H1 (cell line): ENCODE measurements at regions not wholly inside any gene's neighbourhood (a gene's known extent, or its start where the extent isn't known, plus 50 kb on each side); places are given as distances from the start of the nearest gene placed in this dataset.

ENCODE experiments used
- CTCF ChIA-PET: fragments of 300-600 bp; sonication (Branson Sonifier 250); formaldehyde crosslinking; loops from one replicate; lab custom pipeline; 2021; ENCODE audit not compliant: partially characterized antibody; lab: Charles Lee
- POLR2A ChIA-PET: fragments of 300-600 bp; sonication (Branson Sonifier 250); formaldehyde crosslinking; loops from one replicate; lab custom pipeline; 2021; ENCODE audit warnings: inconsistent platforms; ENCODE audit not compliant: partially characterized antibody; lab: Charles Lee
- DNase-seq, 2 experiments: peaks; one replicate each; pipeline versions ENCODE4 v3.0.0 to v3.0.0-alpha.2; 2010 to 2022; ENCODE audit warnings: low spot score in 2 of 2, low read depth in 1 of 2, mixed read lengths in 1 of 2
- FAIRE-seq: peaks from 2 replicates; lab custom pipeline; 2011; peaks lifted over from hg19 to GRCh38; lab: Jason Lieb, UNC
- H2AFZ ChIP-seq: 2 replicates; pipeline ENCODE4 v1.8.1; 2012; ENCODE audit warnings: low read length, inconsistent platforms
- H2AK5ac ChIP-seq: 2 replicates; pipeline ENCODE4 v1.6.1; 2013; ENCODE audit warnings: low read depth, low read length
- H2BK120ac ChIP-seq: replicated peaks from 2 replicates; pipeline ENCODE3; 2013; ENCODE audit warnings: low read depth, low read length, inconsistent platforms
- H2BK12ac ChIP-seq: 2 replicates; pipeline ENCODE4 v1.6.1; 2013; ENCODE audit warnings: low read depth, low read length
- H2BK15ac ChIP-seq: 2 replicates; pipeline ENCODE4 v1.6.1; 2013; ENCODE audit warnings: low read length
- H2BK20ac ChIP-seq: 2 replicates; pipeline ENCODE4 v1.6.1; 2013; ENCODE audit warnings: low read length
- H2BK5ac ChIP-seq: 2 replicates; pipeline ENCODE4 v1.6.1; 2013; ENCODE audit warnings: low read depth, low read length
- H3K14ac ChIP-seq: 2 replicates; pipeline ENCODE4 v1.6.1; 2013; ENCODE audit warnings: inconsistent platforms; ENCODE audit not compliant: insufficient read length
- H3K18ac ChIP-seq: 2 replicates; pipeline ENCODE4 v1.6.1; 2013; ENCODE audit warnings: low read length; ENCODE audit errors: extremely low read depth
- H3K23ac ChIP-seq: 2 replicates; pipeline ENCODE4 v1.6.1; 2013; ENCODE audit warnings: inconsistent platforms; ENCODE audit not compliant: insufficient read length
- H3K23me2 ChIP-seq: 2 replicates; pipeline ENCODE4 v1.6.1; 2013; ENCODE audit warnings: low read depth, low read length
- H3K27ac ChIP-seq: 2 replicates; pipeline ENCODE4 v1.6.1; 2011; ENCODE audit warnings: low read depth, low read length, inconsistent platforms
- H3K27me3 ChIP-seq, 4 experiments: replicated peaks in 1 of 4; 1 replicate in 1 of 4; 2 replicates in 3 of 4; pipeline versions ENCODE4 v1.6.1 to v1.8.1; 2011 to 2013; ENCODE audit warnings: low read length in 3 of 4, mild to moderate bottlenecking in 3 of 4, inconsistent platforms in 2 of 4, mixed read lengths in 2 of 4, moderate library complexity in 1 of 4; ENCODE audit not compliant: control insufficient read depth in 3 of 4, insufficient read depth in 3 of 4; ENCODE audit errors: extremely low read depth in 1 of 4
- H3K36me3 ChIP-seq, 4 experiments: 2 replicates each; pipeline versions ENCODE4 v1.6.1 to v1.8.1; 2011 to 2013; ENCODE audit warnings: mild to moderate bottlenecking in 4 of 4, low read length in 3 of 4, moderate library complexity in 2 of 4, control low read depth in 1 of 4, inconsistent platforms in 1 of 4; ENCODE audit not compliant: insufficient read depth in 4 of 4, control insufficient read depth in 2 of 4
- H3K4ac ChIP-seq: replicated peaks from 2 replicates; pipeline ENCODE3; 2013; ENCODE audit warnings: low read length, low read depth, mixed read lengths, inconsistent platforms; ENCODE audit not compliant: insufficient read length
- H3K4me1 ChIP-seq, 4 experiments: replicated peaks in 1 of 4; 1 replicate in 1 of 4; 2 replicates in 3 of 4; pipeline versions ENCODE4 v1.6.1 to v1.8.1; 2011 to 2013; ENCODE audit warnings: low read length in 3 of 4, inconsistent platforms in 2 of 4, mixed read lengths in 1 of 4; ENCODE audit not compliant: insufficient read depth in 4 of 4, control insufficient read depth in 3 of 4
- H3K4me2 ChIP-seq, 2 experiments: 2 replicates each; pipeline versions ENCODE4 v1.6.1 to v1.8.1; 2011 to 2013; ENCODE audit warnings: low read depth in 2 of 2, low read length in 2 of 2, control low read depth in 1 of 2, inconsistent platforms in 1 of 2, mild to moderate bottlenecking in 1 of 2; ENCODE audit not compliant: insufficient read depth in 1 of 2
- H3K4me3 ChIP-seq, 4 experiments: fragments of 200-600, 300-600 bp in 1 of 4; sonication (generic), shearing (Covaris generic), sonication (Bioruptor Twin) in 1 of 4; 2 replicates each; pipeline versions ENCODE4 v1.5.1 to v1.8.1; 2011 to 2016; ENCODE audit warnings: low read length in 4 of 4, low read depth in 3 of 4, control low read depth in 2 of 4, inconsistent platforms in 2 of 4, mild to moderate bottlenecking in 2 of 4, mixed read lengths in 1 of 4, moderate library complexity in 1 of 4; ENCODE audit not compliant: insufficient read depth in 2 of 4; ENCODE audit errors: extremely low read depth in 1 of 4
- H3K56ac ChIP-seq: replicated peaks from 2 replicates; pipeline ENCODE3; 2013; ENCODE audit warnings: low read depth, mild to moderate bottlenecking, mixed read lengths, low read length, inconsistent platforms; ENCODE audit not compliant: insufficient read length
- H3K79me1 ChIP-seq: 2 replicates; pipeline ENCODE4 v1.6.1; 2013; ENCODE audit warnings: low read depth, low read length, control low read depth
- H3K79me2 ChIP-seq, 2 experiments: 2 replicates each; pipeline versions ENCODE4 v1.6.1 to v1.8.1; 2012 to 2013; ENCODE audit warnings: low read length in 2 of 2, mild to moderate bottlenecking in 2 of 2, inconsistent platforms in 1 of 2; ENCODE audit not compliant: insufficient read depth in 2 of 2, control insufficient read depth in 1 of 2
- H3K9ac ChIP-seq, 4 experiments: replicated peaks in 1 of 4; 1 replicate in 1 of 4; 2 replicates in 3 of 4; pipeline versions ENCODE4 v1.6.1 to v1.8.1; 2011 to 2013; ENCODE audit warnings: low read depth in 3 of 4, low read length in 3 of 4, control low read depth in 2 of 4, mild to moderate bottlenecking in 2 of 4, moderate library complexity in 2 of 4, inconsistent platforms in 1 of 4; ENCODE audit errors: extremely low read depth in 1 of 4
- H3K9me3 ChIP-seq, 2 experiments: 2 replicates each; pipeline versions ENCODE4 v1.6.1 to v1.8.1; 2012 to 2013; ENCODE audit warnings: mild to moderate bottlenecking in 2 of 2, moderate library complexity in 2 of 2, control low read depth in 1 of 2, inconsistent platforms in 1 of 2, low read depth in 1 of 2, low read length in 1 of 2, mixed read lengths in 1 of 2; ENCODE audit not compliant: insufficient read depth in 2 of 2
- H4K20me1 ChIP-seq, 2 experiments: replicated peaks in 1 of 2; 2 replicates each; pipeline versions ENCODE3 to v1.8.1; 2011 to 2013; ENCODE audit warnings: inconsistent platforms in 2 of 2, low read length in 2 of 2, mild to moderate bottlenecking in 1 of 2; ENCODE audit not compliant: insufficient read depth in 2 of 2, control insufficient read depth in 1 of 2
- H4K5ac ChIP-seq: 2 replicates; pipeline ENCODE4 v1.6.1; 2013; ENCODE audit warnings: low read length, low read depth, mixed read lengths, inconsistent platforms; ENCODE audit not compliant: insufficient read length
- H4K8ac ChIP-seq: 2 replicates; pipeline ENCODE4 v1.8.0; 2013; ENCODE audit warnings: mild to moderate bottlenecking, moderate library complexity, low read length, inconsistent platforms; ENCODE audit not compliant: insufficient read depth; ENCODE audit errors: extremely low read depth
- H4K91ac ChIP-seq: replicated peaks from 2 replicates; pipeline ENCODE3; 2013; ENCODE audit warnings: low read length, mixed read lengths, inconsistent platforms; ENCODE audit not compliant: insufficient read length
- FOSL1 ChIP-seq: IDR thresholded peaks from 2 replicates; pipeline ENCODE4 v1.6.1; 2011; ENCODE audit warnings: mild to moderate bottlenecking, low read depth, low read length, moderate library complexity; ENCODE audit not compliant: insufficient read depth
- KDM5A ChIP-seq: fragments of 200-600 bp; IDR thresholded peaks from 2 replicates; pipeline ENCODE4 v1.7.1; 2012; ENCODE audit warnings: mild to moderate bottlenecking, low read length, inconsistent platforms, mixed read lengths
- RAD21 ChIP-seq, 2 experiments: IDR thresholded peaks in 1 of 2; conservative IDR thresholded peaks in 1 of 2; 2 replicates each; pipeline ENCODE4 v1.6.1; 2011; ENCODE audit warnings: low read depth in 2 of 2, low read length in 2 of 2, improper control_type of control experiment in 1 of 2, inconsistent platforms in 1 of 2, mild to moderate bottlenecking in 1 of 2, moderate library complexity in 1 of 2
- TEAD4 ChIP-seq: IDR thresholded peaks from 2 replicates; pipeline ENCODE4 v1.6.1; 2012; ENCODE audit warnings: low read depth, low read length, inconsistent platforms, mixed read lengths
- WGBS, 2 experiments: shearing (Covaris generic) in 1 of 2; methylation state at CpG; one replicate each; pipeline versions ENCODE4 v1.1.6 to v1.1.7; 2013 to 2015; ENCODE audit warnings: low lambda C conversion rate in 2 of 2, mixed read lengths in 2 of 2, inconsistent platforms in 1 of 2, low coverage in 1 of 2, missing lambda C conversion rate in 1 of 2; ENCODE audit not compliant: insufficient replicate concordance in 2 of 2, insufficient coverage in 1 of 2, insufficient read length in 1 of 2; ENCODE audit errors: extremely low coverage in 1 of 2, missing lambda C conversion rate in 1 of 2; 5-methylcytosine and 5-hydroxymethylcytosine counted together
- TF ChIP-seq, protein P1 (sequence below), 3 experiments: IDR thresholded peaks; 1 replicate in 2 of 3; 2 replicates in 1 of 3; pipeline versions ENCODE4 v1.5.1 to v1.6.1; 2011; ENCODE audit warnings: low read length in 3 of 3, mild to moderate bottlenecking in 3 of 3, inconsistent platforms in 2 of 3, low read depth in 1 of 3, moderate library complexity in 1 of 3; ENCODE audit not compliant: insufficient read depth in 1 of 3; ENCODE audit errors: control extremely low read depth in 1 of 3
- TF ChIP-seq, protein P2 (sequence below): IDR thresholded peaks from 2 replicates; pipeline ENCODE4 v1.6.1; 2012; ENCODE audit warnings: inconsistent platforms

DNA sequence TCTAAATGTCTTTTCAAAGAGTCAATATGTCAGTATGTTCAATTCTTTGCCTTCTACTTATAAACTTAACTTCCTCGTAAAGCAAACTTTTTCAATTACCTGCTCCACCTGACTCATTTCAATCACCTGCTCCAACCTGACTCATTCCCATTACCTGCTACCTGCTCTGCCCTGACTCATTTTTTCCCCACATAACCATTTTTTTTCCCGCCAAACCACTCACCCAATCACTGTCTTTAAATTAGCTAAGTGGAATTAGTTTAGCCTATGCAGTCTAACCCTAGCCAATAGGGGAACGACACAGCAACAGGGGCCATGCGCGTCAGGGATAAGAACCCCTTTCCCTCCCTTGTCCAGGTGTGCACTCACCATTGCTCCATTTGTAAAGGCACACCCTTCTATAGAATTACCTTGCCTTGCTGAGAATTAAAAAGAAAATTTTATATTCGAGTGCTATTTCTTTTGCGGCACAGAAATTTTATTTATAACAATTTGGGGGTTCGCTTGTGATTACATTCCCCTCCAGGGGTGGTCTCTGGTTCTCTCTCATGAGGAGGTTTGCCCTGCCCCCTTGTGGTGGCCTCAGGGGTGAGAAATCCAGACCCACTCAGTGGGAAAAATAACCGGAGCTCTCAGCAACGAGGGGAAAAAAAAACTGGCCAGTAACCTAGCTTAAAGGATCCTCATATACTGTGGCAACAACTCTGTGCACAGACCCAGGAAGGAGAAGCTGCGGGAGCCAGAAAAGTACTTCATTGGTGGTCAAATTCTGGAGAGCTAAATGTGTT is 193.1 kb downstream of the ZNF486 start:
- Histone ChIP-seq H2BK15ac (0 out of 2 replicates have a peak overlapping the region, but pooled peaks have one; percentile 92), H3K9me3 (no peaks in the 10 kb centered on the region), H3K27me3 (peaks cover 0 to 3% (median under 1%) of the 10 kb centered on the region in 4 experiments; a peak in 3 of 7 replicates), H3K4ac (no peak overlapping the region), H4K20me1 (no peaks in the 10 kb centered on the region), H2BK120ac (no peak overlapping the region), H3K4me3 (no peak overlapping the region), H2AFZ (no peak overlapping the region), H4K5ac (no peak overlapping the region), H3K56ac (no peak overlapping the region), H3K23me2 (no peaks in the 10 kb centered on the region), H4K91ac (no peak overlapping the region), H3K4me2 (peak overlapping the region in 1 of 2 experiments; percentile 27; a peak in 1 of 4 replicates), H4K8ac (no peak overlapping the region), H2BK5ac (peak overlapping the region; percentile 52; the same call in 1 of the 2 replicates), H3K27ac (no peak overlapping the region), H3K4me1 (peaks cover 2 to 6% (median 4%) of the 10 kb centered on the region in 4 experiments; a peak in 4 of 7 replicates), H2BK20ac (peak overlapping the region; percentile 80; the same call in 1 of the 2 replicates), H3K79me2 (no peaks in the 10 kb centered on the region), H3K23ac (no peak overlapping the region), H3K9ac (no peak overlapping the region), H3K14ac (no peak overlapping the region), H3K36me3 (peaks cover 0 to 3% (median 0%) of the 10 kb centered on the region in 4 experiments; a peak in 1 of 8 replicates), H2AK5ac (0 out of 2 replicates have a peak overlapping the region, but pooled peaks have one; percentile 82), H3K79me1 (no peaks in the 10 kb centered on the region), H3K18ac (peak overlapping the region; percentile 44; the same call in 1 of the 2 replicates), H2BK12ac (0 out of 2 replicates have a peak overlapping the region, but pooled peaks have one; percentile 84)
- FAIRE-seq (peak; percentile 79), DNase-seq (peak in 1 of 2 experiments; percentile 88)
- WGBS, 2 experiments = 60% methylated on average over 11 of the region's 11 CpGs; no CpG with 5 or more reads in 1 of the 2 experiments
- CTCF ChIA-PET = interaction anchor here (0.5 to 2.8 kb wide), 21 partner anchors 9 to 362 kb away, joined by 3 to 25 read pairs (median 4); no protein-coding TSS in a partner anchor
- TF ChIP-seq, protein P1, sequence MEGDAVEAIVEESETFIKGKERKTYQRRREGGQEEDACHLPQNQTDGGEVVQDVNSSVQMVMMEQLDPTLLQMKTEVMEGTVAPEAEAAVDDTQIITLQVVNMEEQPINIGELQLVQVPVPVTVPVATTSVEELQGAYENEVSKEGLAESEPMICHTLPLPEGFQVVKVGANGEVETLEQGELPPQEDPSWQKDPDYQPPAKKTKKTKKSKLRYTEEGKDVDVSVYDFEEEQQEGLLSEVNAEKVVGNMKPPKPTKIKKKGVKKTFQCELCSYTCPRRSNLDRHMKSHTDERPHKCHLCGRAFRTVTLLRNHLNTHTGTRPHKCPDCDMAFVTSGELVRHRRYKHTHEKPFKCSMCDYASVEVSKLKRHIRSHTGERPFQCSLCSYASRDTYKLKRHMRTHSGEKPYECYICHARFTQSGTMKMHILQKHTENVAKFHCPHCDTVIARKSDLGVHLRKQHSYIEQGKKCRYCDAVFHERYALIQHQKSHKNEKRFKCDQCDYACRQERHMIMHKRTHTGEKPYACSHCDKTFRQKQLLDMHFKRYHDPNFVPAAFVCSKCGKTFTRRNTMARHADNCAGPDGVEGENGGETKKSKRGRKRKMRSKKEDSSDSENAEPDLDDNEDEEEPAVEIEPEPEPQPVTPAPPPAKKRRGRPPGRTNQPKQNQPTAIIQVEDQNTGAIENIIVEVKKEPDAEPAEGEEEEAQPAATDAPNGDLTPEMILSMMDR (IDR thresholded peaks at IDR 0.05; ENCODE audit: control extremely low read depth in 1 of 3, insufficient read depth in 1 of 3, low read depth in 1 of 3, low read length in 3 of 3) = peak; percentile 65 to 77 (median 66)
- TF ChIP-seq RAD21 (IDR thresholded peaks at IDR 0.05 in 1 of 2, conservative IDR thresholded peaks at IDR 0.05 in 1 of 2; ENCODE audit: low read depth in 2 of 2, low read length in 2 of 2) (peak; percentile 85 to 90), TEAD4 (0 out of 2 replicates have a peak, but pooled peaks have one; percentile 15), KDM5A (no peak), FOSL1 (no peak)
- TF ChIP-seq, protein P2, sequence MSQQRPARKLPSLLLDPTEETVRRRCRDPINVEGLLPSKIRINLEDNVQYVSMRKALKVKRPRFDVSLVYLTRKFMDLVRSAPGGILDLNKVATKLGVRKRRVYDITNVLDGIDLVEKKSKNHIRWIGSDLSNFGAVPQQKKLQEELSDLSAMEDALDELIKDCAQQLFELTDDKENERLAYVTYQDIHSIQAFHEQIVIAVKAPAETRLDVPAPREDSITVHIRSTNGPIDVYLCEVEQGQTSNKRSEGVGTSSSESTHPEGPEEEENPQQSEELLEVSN = peak; percentile 64; the same call in 1 of the 2 replicates
- POLR2A ChIA-PET = interaction anchor here (0.6 to 1.6 kb wide), 7 partner anchors 10 to 308 kb away, joined by 3 to 8 read pairs (median 3); no protein-coding TSS in a partner anchor
